ENCODE measurements at regions not wholly inside any gene's neighbourhood (a gene's known extent, or its start where the extent isn't known, plus 50 kb on each side); places are given as distances from the start of the nearest gene placed in this dataset.

DNA sequence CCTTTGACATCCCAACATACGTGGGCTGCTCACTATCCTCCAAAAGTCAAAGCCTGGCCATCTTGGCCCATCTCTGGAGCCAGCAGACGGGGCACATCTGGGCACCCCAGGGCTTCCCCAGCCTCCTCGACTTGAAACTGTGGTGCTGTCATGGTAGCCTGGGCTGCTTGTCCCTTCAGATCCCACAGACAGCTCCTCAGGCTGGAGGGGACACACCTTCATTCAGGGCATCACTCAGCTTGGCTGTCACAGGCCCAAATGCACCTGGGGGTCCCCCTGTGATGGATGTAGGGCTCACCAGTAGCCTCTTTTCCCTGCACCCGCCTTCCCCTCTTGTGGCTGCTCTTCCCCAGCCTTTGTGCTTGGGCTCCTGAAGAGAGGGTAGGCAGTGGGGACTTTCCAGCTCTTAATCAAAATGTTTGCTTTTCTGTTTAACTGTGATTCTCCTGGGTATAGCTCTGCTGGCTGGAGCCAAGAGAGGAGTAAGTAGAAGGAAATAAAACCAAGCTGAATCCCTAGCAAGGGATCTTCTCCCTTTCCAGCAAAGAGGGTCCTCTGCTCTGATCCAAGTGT, 92.3 kb downstream of the GYPC start:
- Mint-ChIP-seq H3K36me3 (ENCODE audit: insufficient read depth) (no peaks in the 10 kb centered on the region), H3K27me3 (peaks cover 0 to 1% of the 10 kb centered on the region in 2 donors), H3K9me3 (no peaks in the 10 kb centered on the region), H3K27ac (peak overlapping the region in 1 of 2 donors; percentile 38), H3K4me1 (ENCODE audit: low read depth in 2 of 2) (peaks cover 0 to 8% of the 10 kb centered on the region in 2 donors), H3K4me3 (no peak overlapping the region)
- DNase-seq (no peak), ATAC-seq (replicated peaks) (no peak)

GRCh38 chr2:126748929-126749518, 93.1 kb downstream of the GYPC start:
- Mint-ChIP-seq H3K36me3 (ENCODE audit: insufficient read depth) (no peaks in the 10 kb centered on the region), H3K4me3 (no peak overlapping the region), H3K27ac (peak overlapping the region in 1 of 2 donors; percentile 38), H3K27me3 (no peaks in the 10 kb centered on the region), H3K9me3 (no peaks in the 10 kb centered on the region), H3K4me1 (ENCODE audit: low read depth in 2 of 2) (peaks cover under 1 to 12% of the 10 kb centered on the region in 2 donors)
- no peak for DNase-seq
- no peak for ATAC-seq (replicated peaks)

GRCh38 chr2:126749537-126749936, 93.6 kb downstream of the GYPC start:
- no peaks in the 10 kb centered on the region for H3K36me3 Mint-ChIP-seq (ENCODE audit: insufficient read depth)
- no peaks in the 10 kb centered on the region for H3K27me3 Mint-ChIP-seq
- no peak for ATAC-seq (replicated peaks)
- H3K4me1 Mint-ChIP-seq (ENCODE audit: low read depth in 2 of 2), result peaks cover 5 to 14% of the 10 kb centered on the region in 2 donors
- H3K4me3 Mint-ChIP-seq, result no peak overlapping the region
- H3K9me3 Mint-ChIP-seq, result no peaks in the 10 kb centered on the region
- peak overlapping the region in 1 of 2 donors; percentile 53 for H3K27ac Mint-ChIP-seq
- no peak for DNase-seq

DNA sequence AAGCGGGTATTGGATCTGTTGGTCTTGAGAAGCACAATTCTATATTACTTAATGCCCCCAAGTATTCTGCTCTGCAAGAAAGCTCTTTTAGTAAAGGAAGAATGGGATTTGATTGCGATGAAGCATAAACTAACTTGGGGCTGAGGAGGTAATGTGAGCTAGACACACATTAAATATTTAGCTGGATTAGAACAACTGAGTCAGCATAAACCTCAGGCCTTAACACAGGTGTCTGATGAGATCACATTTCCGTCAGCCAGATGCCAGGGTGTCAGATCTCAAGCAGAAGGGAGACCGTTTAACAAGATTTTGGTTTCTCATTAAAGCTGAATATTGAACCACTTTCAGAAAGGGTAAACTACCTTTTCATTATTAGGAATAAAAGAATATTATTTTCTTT, 94.5 kb downstream of the GYPC start:
- Mint-ChIP-seq H3K4me3 (no peak overlapping the region), H3K4me1 (ENCODE audit: low read depth in 2 of 2) (peaks cover 12 to 17% of the 10 kb centered on the region in 2 donors), H3K27me3 (no peaks in the 10 kb centered on the region), H3K36me3 (ENCODE audit: insufficient read depth) (no peaks in the 10 kb centered on the region), H3K9me3 (no peaks in the 10 kb centered on the region), H3K27ac (no peak overlapping the region)
- ATAC-seq (replicated peaks), result no peak
- DNase-seq, result no peak

DNA sequence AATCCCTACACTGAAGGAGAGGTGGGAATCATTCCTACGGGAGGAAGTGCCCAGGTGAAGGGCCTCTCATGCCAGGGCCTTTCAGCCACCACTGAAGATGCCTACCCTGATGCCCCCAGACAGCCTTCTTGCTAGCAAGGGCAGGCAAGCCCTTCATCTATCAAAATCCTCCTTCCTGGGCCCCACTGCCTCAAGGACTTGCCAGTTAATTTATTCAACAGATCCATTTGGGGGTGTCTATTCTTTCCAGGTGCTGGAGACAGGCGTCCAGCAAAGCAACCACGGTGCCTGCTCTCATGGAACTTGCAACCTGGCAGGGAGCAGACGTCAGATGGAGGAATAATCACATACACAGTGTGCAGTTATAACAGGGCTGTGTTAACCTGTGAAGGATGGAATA, 95.5 kb downstream of the GYPC start:
- H3K27ac Mint-ChIP-seq, result peak overlapping the region in 1 of 2 donors; percentile 44

DNA sequence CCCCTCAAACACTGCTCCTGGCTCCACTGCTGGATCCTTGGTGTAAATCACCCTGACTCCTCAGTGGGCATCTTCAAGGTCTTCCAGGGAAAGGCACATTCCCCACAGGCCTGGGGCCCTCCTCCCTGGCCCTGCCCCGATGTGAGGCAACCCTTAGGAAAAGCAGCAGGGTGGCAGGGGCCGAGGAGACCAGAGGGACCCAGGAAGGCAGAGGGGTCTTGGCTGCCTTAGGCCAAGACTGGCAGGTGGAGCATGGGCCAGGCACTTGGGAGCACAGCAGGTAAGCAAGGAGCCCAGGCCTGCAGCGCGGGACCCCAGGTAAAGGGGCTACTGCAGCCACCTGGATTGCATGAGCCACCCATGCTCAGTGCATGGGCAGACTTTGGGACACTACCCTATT, 96.9 kb downstream of the GYPC start:
- DNase-seq, result no peak
- no peaks in the 10 kb centered on the region for H3K36me3 Mint-ChIP-seq (ENCODE audit: insufficient read depth)
- no peak overlapping the region for H3K4me3 Mint-ChIP-seq
- no peaks in the 10 kb centered on the region for H3K27me3 Mint-ChIP-seq
- peak overlapping the region in 1 of 2 donors; percentile 79 for H3K27ac Mint-ChIP-seq
- H3K9me3 Mint-ChIP-seq, result peaks cover 0 to 2% of the 10 kb centered on the region in 2 donors
- H3K4me1 Mint-ChIP-seq (ENCODE audit: low read depth in 2 of 2), result peaks cover 12 to 23% of the 10 kb centered on the region in 2 donors
- no peak for ATAC-seq (replicated peaks)

More for the DNA sequence above, 95.5 kb downstream of the GYPC start:
- Mint-ChIP-seq H3K36me3 (ENCODE audit: insufficient read depth) (no peaks in the 10 kb centered on the region), H3K9me3 (peaks cover 0 to 2% of the 10 kb centered on the region in 2 donors), H3K27me3 (no peaks in the 10 kb centered on the region), H3K4me3 (no peak overlapping the region), H3K4me1 (ENCODE audit: low read depth in 2 of 2) (peaks cover 12 to 23% of the 10 kb centered on the region in 2 donors)
- DNase-seq (no peak), ATAC-seq (replicated peaks) (no peak)

- ATAC-seq (replicated peaks) (no peak), DNase-seq (no peak)
- Mint-ChIP-seq H3K9me3 (peaks cover 0 to 2% of the 10 kb centered on the region in 2 donors), H3K27ac (peak overlapping the region; percentile 70 to 79), H3K27me3 (no peaks in the 10 kb centered on the region), H3K4me1 (ENCODE audit: low read depth in 2 of 2) (peaks cover 12 to 23% of the 10 kb centered on the region in 2 donors), H3K36me3 (ENCODE audit: insufficient read depth) (no peaks in the 10 kb centered on the region), H3K4me3 (no peak overlapping the region)
Observed at GRCh38 chr2:126753501-126754212, 97.7 kb downstream of the GYPC start.

GRCh38 chr2:126754240-126755004, 98.5 kb downstream of the GYPC start:
- Mint-ChIP-seq H3K36me3 (ENCODE audit: insufficient read depth) (no peaks in the 10 kb centered on the region), H3K27ac (peak overlapping the region; percentile 70 to 79), H3K4me3 (no peak overlapping the region), H3K4me1 (ENCODE audit: low read depth in 2 of 2) (peaks cover 12 to 20% of the 10 kb centered on the region in 2 donors), H3K27me3 (no peaks in the 10 kb centered on the region), H3K9me3 (peaks cover 0 to 2% of the 10 kb centered on the region in 2 donors)
- ATAC-seq (replicated peaks) (peak; percentile 87), DNase-seq (no peak)

DNA sequence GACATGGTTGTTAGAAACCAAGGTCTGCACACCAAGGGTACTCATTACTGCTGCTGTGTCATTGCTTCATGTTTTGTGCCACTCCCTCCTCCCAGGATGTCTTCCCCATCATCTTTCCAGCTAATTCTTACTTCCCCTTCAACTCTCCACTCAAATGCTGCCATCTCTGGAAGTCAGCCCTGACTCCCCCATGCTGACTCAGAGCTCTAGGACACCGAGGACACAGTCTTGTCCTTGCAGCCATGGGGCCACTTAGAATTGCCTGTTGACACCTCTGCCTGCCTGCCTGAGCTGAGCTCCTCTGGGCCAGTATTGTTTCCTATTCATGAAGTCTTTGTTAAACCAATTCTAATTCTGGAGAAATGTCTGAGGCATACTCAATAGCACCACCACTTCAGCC, 100.2 kb downstream of the GYPC start:
- no peak overlapping the region for H3K4me3 Mint-ChIP-seq
- H3K27ac Mint-ChIP-seq, result peak overlapping the region in 1 of 2 donors; percentile 3
- ATAC-seq (replicated peaks) (no peak), DNase-seq (no peak)
- no peaks in the 10 kb centered on the region for H3K36me3 Mint-ChIP-seq (ENCODE audit: insufficient read depth)
- H3K9me3 Mint-ChIP-seq, result peaks cover 0 to 2% of the 10 kb centered on the region in 2 donors
- peaks cover 17 to 22% of the 10 kb centered on the region in 2 donors for H3K4me1 Mint-ChIP-seq (ENCODE audit: low read depth in 2 of 2)
- no peaks in the 10 kb centered on the region for H3K27me3 Mint-ChIP-seq

DNA sequence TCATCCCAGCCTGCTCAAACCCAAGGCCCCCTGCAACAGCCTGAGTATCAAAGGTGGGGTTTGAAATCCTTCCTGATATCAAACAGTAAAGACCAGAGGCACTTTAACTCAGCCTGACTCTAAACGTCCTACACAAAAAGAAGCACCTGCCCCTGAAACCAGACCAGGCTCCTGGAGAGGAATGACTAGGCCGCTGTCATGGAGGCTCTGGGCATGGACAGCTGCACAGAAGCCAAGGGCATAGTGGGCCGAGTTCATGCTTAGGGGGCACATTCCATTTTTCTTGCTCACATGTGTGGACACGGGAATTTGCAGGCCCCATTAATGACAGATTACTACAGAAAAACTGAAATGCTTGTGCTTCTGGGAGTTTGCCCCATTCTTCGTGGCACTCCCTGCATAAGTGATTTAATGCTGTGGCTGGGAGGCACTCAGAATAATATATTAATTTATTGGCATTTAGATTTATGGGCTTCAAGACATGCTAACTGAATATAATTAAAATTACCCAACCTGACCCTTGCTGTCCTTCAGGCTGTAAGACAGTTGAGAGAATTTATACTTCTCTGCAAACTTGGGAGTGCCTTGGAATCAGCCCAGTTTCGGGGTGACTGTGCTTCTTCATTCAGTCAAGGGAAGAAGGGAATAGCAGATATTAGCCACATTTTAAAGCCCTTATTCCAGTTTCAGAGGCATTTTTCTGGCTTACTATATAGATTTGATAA, 105.5 kb downstream of the GYPC start:
- Mint-ChIP-seq H3K9me3 (no peaks in the 10 kb centered on the region), H3K4me1 (ENCODE audit: low read depth in 2 of 2) (peaks cover 28 to 37% of the 10 kb centered on the region in 2 donors), H3K27me3 (no peaks in the 10 kb centered on the region), H3K27ac (peak overlapping the region in 1 of 2 donors; percentile 91), H3K4me3 (peak overlapping the region; percentile 67 to 68), H3K36me3 (ENCODE audit: insufficient read depth) (no peaks in the 10 kb centered on the region)
- DNase-seq (no peak), ATAC-seq (replicated peaks) (no peak)

GRCh38 chr2:126761981-126762878, 106.3 kb downstream of the GYPC start:
- peaks cover 0 to under 1% of the 10 kb centered on the region in 2 donors for H3K27me3 Mint-ChIP-seq
- peaks cover 28 to 39% of the 10 kb centered on the region in 2 donors for H3K4me1 Mint-ChIP-seq (ENCODE audit: low read depth in 2 of 2)
- no peaks in the 10 kb centered on the region for H3K9me3 Mint-ChIP-seq
- ATAC-seq (replicated peaks) (peak; percentile 98), DNase-seq (peak; percentile 23 to 57 (median 47))
- H3K36me3 Mint-ChIP-seq (ENCODE audit: insufficient read depth), result no peaks in the 10 kb centered on the region
- H3K4me3 Mint-ChIP-seq, result peak overlapping the region; percentile 67 to 68
- H3K27ac Mint-ChIP-seq, result peak overlapping the region; percentile 91 to 95

DNA sequence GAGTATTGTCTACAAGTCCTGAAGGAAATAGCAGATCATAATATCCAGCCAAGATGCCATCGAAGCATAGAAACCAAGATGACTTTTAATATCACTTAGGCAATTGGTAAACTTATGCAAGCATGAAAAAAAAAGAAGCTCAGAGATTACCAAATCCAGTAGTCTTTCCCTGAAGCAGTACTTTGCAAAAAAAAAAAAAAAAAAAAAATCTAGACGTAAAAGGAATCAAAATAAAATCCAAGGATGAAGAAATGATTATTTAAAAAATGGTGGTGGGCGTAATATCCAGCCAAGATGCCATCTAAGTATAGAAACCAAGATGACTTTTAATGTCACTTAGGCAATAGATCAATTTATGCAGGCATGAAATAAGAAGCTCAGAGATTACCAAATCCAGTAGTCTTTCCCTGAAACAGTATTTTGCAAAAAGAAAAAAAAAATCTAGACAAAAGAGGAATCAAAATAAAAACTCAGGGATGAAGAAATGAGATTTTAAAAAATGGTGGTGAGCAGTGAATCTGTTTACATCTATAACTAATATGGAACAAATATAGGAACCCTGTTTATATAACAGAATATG, 108.8 kb downstream of the GYPC start:
- Mint-ChIP-seq H3K27me3 (peaks cover 0 to 6% of the 10 kb centered on the region in 2 donors), H3K36me3 (ENCODE audit: insufficient read depth) (no peaks in the 10 kb centered on the region), H3K4me3 (no peak overlapping the region), H3K27ac (no peak overlapping the region), H3K4me1 (ENCODE audit: low read depth in 2 of 2) (peaks cover 32 to 45% of the 10 kb centered on the region in 2 donors), H3K9me3 (no peaks in the 10 kb centered on the region)
- no peak for DNase-seq
- no peak for ATAC-seq (replicated peaks)

Data from effector memory CD8-positive, alpha-beta T cell (primary cell).